ENCODE measurements at regions not wholly inside any gene's neighbourhood (a gene's known extent, or its start where the extent isn't known, plus 50 kb on each side); places are given as distances from the start of the nearest gene placed in this dataset.
"Not testable (repeated sequence)": the region's sequence is repeated elsewhere in the genome, so short reads cannot be mapped to it uniquely, and the experiment has no call there.

GRCh38 chr10:90064295-90064694 is 362.9 kb downstream of the KIF20B start:
- no peaks in the 10 kb centered on the region for H3K4me1 ChIP-seq
- no peaks in the 10 kb centered on the region for H3K36me3 ChIP-seq
- no peak overlapping the region for H3K4me3 ChIP-seq
- H3K27me3 ChIP-seq = no peaks in the 10 kb centered on the region
- DNase-seq (ENCODE audit: extremely low spot score) = no peak
- no peak overlapping the region for H3K27ac ChIP-seq (replicated peaks in 1 of 4)
- no peaks in the 10 kb centered on the region for H3K9me3 ChIP-seq
- no peak for TF ChIP-seq EP300 (IDR thresholded peaks at IDR 0.05)
- TF ChIP-seq, protein P1, sequence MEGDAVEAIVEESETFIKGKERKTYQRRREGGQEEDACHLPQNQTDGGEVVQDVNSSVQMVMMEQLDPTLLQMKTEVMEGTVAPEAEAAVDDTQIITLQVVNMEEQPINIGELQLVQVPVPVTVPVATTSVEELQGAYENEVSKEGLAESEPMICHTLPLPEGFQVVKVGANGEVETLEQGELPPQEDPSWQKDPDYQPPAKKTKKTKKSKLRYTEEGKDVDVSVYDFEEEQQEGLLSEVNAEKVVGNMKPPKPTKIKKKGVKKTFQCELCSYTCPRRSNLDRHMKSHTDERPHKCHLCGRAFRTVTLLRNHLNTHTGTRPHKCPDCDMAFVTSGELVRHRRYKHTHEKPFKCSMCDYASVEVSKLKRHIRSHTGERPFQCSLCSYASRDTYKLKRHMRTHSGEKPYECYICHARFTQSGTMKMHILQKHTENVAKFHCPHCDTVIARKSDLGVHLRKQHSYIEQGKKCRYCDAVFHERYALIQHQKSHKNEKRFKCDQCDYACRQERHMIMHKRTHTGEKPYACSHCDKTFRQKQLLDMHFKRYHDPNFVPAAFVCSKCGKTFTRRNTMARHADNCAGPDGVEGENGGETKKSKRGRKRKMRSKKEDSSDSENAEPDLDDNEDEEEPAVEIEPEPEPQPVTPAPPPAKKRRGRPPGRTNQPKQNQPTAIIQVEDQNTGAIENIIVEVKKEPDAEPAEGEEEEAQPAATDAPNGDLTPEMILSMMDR (IDR thresholded peaks at IDR 0.05) = no peak
- TF ChIP-seq POLR2A (IDR thresholded peaks at IDR 0.05; ENCODE audit: low read depth) = no peak
- TF ChIP-seq POLR2AphosphoS5 (IDR thresholded peaks at IDR 0.05) = no peak
- intact Hi-C loops (cut with DNase I) = no loop called here
- WGBS = 83% methylated on average over 1 of the region's 1 CpG

- Histone ChIP-seq H3K4me3 (no peak overlapping the region), H3K9me3 (no peaks in the 10 kb centered on the region), H3K27me3 (no peaks in the 10 kb centered on the region), H3K4me1 (no peaks in the 10 kb centered on the region), H3K27ac (replicated peaks in 1 of 4) (no peak overlapping the region), H3K36me3 (no peaks in the 10 kb centered on the region)
- no peak for DNase-seq (ENCODE audit: extremely low spot score)
- 76% methylated on average over 2 of the region's 2 CpGs for WGBS
- TF ChIP-seq POLR2A (IDR thresholded peaks at IDR 0.05; ENCODE audit: low read depth) = no peak
- TF ChIP-seq EP300 (IDR thresholded peaks at IDR 0.05) = no peak
- no peak for TF ChIP-seq POLR2AphosphoS5 (IDR thresholded peaks at IDR 0.05)
- TF ChIP-seq, protein P1 (IDR thresholded peaks at IDR 0.05) = no peak
- intact Hi-C loops (cut with DNase I) = no loop called here
Measured at GRCh38 chr10:90066435-90066834, 365.0 kb downstream of the KIF20B start.

DNA sequence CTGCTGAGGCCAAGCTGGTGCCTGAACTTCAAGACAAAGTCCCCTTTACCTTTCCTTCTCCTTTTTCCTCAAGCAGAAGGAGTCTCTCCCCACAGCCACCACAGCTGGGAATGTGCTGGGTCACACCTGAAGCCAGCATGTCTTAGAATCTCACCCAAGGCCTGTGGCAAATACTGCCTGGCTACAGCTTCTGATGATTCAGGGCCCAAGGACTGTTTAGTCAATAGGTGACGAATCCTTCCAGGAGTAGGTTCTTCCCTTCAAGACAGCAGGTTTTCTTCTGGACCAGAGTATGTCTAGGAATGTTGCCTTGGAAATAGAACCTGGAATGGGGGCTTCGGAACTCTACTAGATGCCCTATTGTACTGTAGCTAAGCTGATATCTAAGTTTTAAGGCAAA is 374.6 kb downstream of the KIF20B start:
- H3K27me3 ChIP-seq = no peaks in the 10 kb centered on the region
- no peak for DNase-seq (ENCODE audit: extremely low spot score)
- 87% methylated on average over 2 of the region's 2 CpGs for WGBS
- H3K9me3 ChIP-seq = peaks cover 0 to 3% (median 0%) of the 10 kb centered on the region in 4 donors
- H3K4me3 ChIP-seq = no peak overlapping the region
- TF ChIP-seq EP300 (IDR thresholded peaks at IDR 0.05) = no peak
- no peaks in the 10 kb centered on the region for H3K36me3 ChIP-seq
- no peaks in the 10 kb centered on the region for H3K4me1 ChIP-seq
- H3K27ac ChIP-seq (replicated peaks in 1 of 4) = no peak overlapping the region
- intact Hi-C loops (cut with DNase I) = no loop called here

- WGBS = 66% methylated on average over 2 of the region's 2 CpGs
- TF ChIP-seq POLR2A (IDR thresholded peaks at IDR 0.05; ENCODE audit: low read depth) (no peak), EP300 (IDR thresholded peaks at IDR 0.05) (no peak), POLR2AphosphoS5 (IDR thresholded peaks at IDR 0.05) (no peak)
- TF ChIP-seq, protein P1 (IDR thresholded peaks at IDR 0.05) = no peak
- H3K27me3 ChIP-seq = no peaks in the 10 kb centered on the region
Measured at GRCh38 chr10:90079819-90080218, 378.4 kb downstream of the KIF20B start.

GRCh38 chr10:90086606-90087190 is 385.3 kb downstream of the KIF20B start:
- 89% methylated on average over 2 of the region's 2 CpGs for WGBS
- DNase-seq (ENCODE audit: extremely low spot score); H3K9me3 ChIP-seq; H3K27ac ChIP-seq (replicated peaks in 1 of 4); intact Hi-C loops (cut with DNase I); H3K36me3 ChIP-seq; H3K27me3 ChIP-seq; H3K4me1 ChIP-seq; H3K4me3 ChIP-seq: not testable (repeated sequence)

More at GRCh38 chr10:90079819-90080218, 378.4 kb downstream of the KIF20B start:
- Histone ChIP-seq H3K4me3 (no peak overlapping the region), H3K36me3 (no peaks in the 10 kb centered on the region), H3K9me3 (peaks cover 0 to 3% (median 0%) of the 10 kb centered on the region in 4 donors), H3K4me1 (no peaks in the 10 kb centered on the region), H3K27ac (replicated peaks in 1 of 4) (no peak overlapping the region)
- intact Hi-C loops (cut with DNase I) = no loop called here
- no peak for DNase-seq (ENCODE audit: extremely low spot score)

Data from esophagus muscularis mucosa (tissue), 4 donors.